H9 (cell line): ENCODE measurements at regions not wholly inside any gene's neighbourhood (a gene's known extent, or its start where the extent isn't known, plus 50 kb on each side); places are given as distances from the start of the nearest gene placed in this dataset.

ENCODE experiments used
- DNase-seq: peaks from one replicate; pipeline ENCODE4 v3.0.0-alpha.2; 2017
- H2AFZ ChIP-seq: one replicate; pipeline ENCODE4 v1.6.1; 2013; ENCODE audit warnings: mild to moderate bottlenecking, low read length, control low read depth, moderate library complexity
- H2AK5ac ChIP-seq: 2 replicates; pipeline ENCODE4 v1.6.1; 2013; ENCODE audit warnings: low read length, control low read depth, mixed read lengths; ENCODE audit not compliant: insufficient read length
- H2BK120ac ChIP-seq: one replicate; pipeline ENCODE4 v1.6.1; 2013; ENCODE audit warnings: low read depth, mild to moderate bottlenecking, low read length, control low read depth, inconsistent platforms; ENCODE audit not compliant: poor library complexity, severe bottlenecking
- H2BK12ac ChIP-seq: 2 replicates; pipeline ENCODE4 v1.6.1; 2013; ENCODE audit warnings: low read length, control low read depth, mixed read lengths, low read depth; ENCODE audit not compliant: insufficient read length
- H2BK15ac ChIP-seq: 2 replicates; pipeline ENCODE4 v1.6.1; 2013; ENCODE audit warnings: low read depth, low read length, control low read depth
- H2BK20ac ChIP-seq: one replicate; pipeline ENCODE4 v1.6.1; 2013; ENCODE audit warnings: low read depth, mild to moderate bottlenecking, low read length, control low read depth, inconsistent platforms; ENCODE audit not compliant: poor library complexity, severe bottlenecking
- H2BK5ac ChIP-seq: 2 replicates; pipeline ENCODE4 v1.6.1; 2013; ENCODE audit warnings: low read length, control low read depth, mixed read lengths; ENCODE audit not compliant: insufficient read length
- H3K14ac ChIP-seq: 2 replicates; pipeline ENCODE4 v1.6.1; 2013; ENCODE audit warnings: low read length, control low read depth; ENCODE audit not compliant: insufficient read depth
- H3K18ac ChIP-seq: 2 replicates; pipeline ENCODE4 v1.6.1; 2013; ENCODE audit warnings: low read depth, mild to moderate bottlenecking, mixed read lengths, low read length, control low read depth; ENCODE audit not compliant: insufficient read length
- H3K23ac ChIP-seq: 2 replicates; pipeline ENCODE4 v1.6.1; 2013; ENCODE audit warnings: low read length, control low read depth, mixed read lengths, low read depth; ENCODE audit not compliant: insufficient read length
- H3K23me2 ChIP-seq: 2 replicates; pipeline ENCODE4 v1.6.1; 2013; ENCODE audit warnings: low read depth, mild to moderate bottlenecking, mixed read lengths, low read length, control low read depth; ENCODE audit not compliant: insufficient read length, poor library complexity, severe bottlenecking
- H3K27ac ChIP-seq: 2 replicates; pipeline ENCODE4 v1.5.1; 2013; ENCODE audit warnings: low read length, control low read depth, mixed read lengths, low read depth; ENCODE audit not compliant: insufficient read length
- H3K27me3 ChIP-seq: 2 replicates; pipeline ENCODE4 v1.6.1; 2013; ENCODE audit warnings: low read length, control low read depth, inconsistent platforms; ENCODE audit not compliant: insufficient read depth
- H3K4ac ChIP-seq: 2 replicates; pipeline ENCODE4 v1.6.1; 2013; ENCODE audit warnings: low read depth, mild to moderate bottlenecking, control low read depth, inconsistent platforms, low read length, moderate library complexity
- H3K4me1 ChIP-seq: 2 replicates; pipeline ENCODE4 v1.6.1; 2013; ENCODE audit warnings: low read length, control low read depth, inconsistent platforms; ENCODE audit not compliant: insufficient read depth
- H3K4me2 ChIP-seq: 2 replicates; pipeline ENCODE4 v1.6.1; 2013; ENCODE audit warnings: low read length, control low read depth, mixed read lengths; ENCODE audit not compliant: insufficient read length, insufficient read depth
- H3K56ac ChIP-seq: 2 replicates; pipeline ENCODE4 v1.6.1; 2013; ENCODE audit warnings: low read depth, mild to moderate bottlenecking, mixed read lengths, low read length, control low read depth; ENCODE audit not compliant: insufficient read length
- H3K79me1 ChIP-seq: 2 replicates; pipeline ENCODE4 v1.6.1; 2013; ENCODE audit warnings: low read depth, mild to moderate bottlenecking, moderate library complexity, low read length, control low read depth, inconsistent platforms; ENCODE audit not compliant: insufficient read depth, poor library complexity, severe bottlenecking
- H3K79me2 ChIP-seq: 2 replicates; pipeline ENCODE4 v1.6.1; 2013; ENCODE audit warnings: low read length, control low read depth, inconsistent platforms; ENCODE audit not compliant: insufficient read depth
- H3K9ac ChIP-seq: 2 replicates; pipeline ENCODE4 v1.6.1; 2013; ENCODE audit warnings: low read length, control low read depth, mixed read lengths; ENCODE audit not compliant: insufficient read length; ENCODE audit errors: extremely low read depth
- H3K9me3 ChIP-seq: one replicate; pipeline ENCODE4 v1.6.1; 2013; ENCODE audit warnings: low read depth, low read length, inconsistent platforms; ENCODE audit not compliant: control insufficient read depth
- H3T11ph ChIP-seq: one replicate; pipeline ENCODE4 v1.6.1; 2013; ENCODE audit warnings: mild to moderate bottlenecking, low read length, control low read depth, inconsistent platforms
- H4K20me1 ChIP-seq: one replicate; pipeline ENCODE4 v1.6.1; 2013; ENCODE audit not compliant: control insufficient read depth, insufficient read length, insufficient read depth
- H4K5ac ChIP-seq: 2 replicates; pipeline ENCODE4 v1.6.1; 2013; ENCODE audit warnings: low read depth, mild to moderate bottlenecking, mixed read lengths, low read length, control low read depth; ENCODE audit not compliant: insufficient read length
- H4K8ac ChIP-seq: replicated peaks from 2 replicates; pipeline ENCODE4 v1.6.1; 2013; ENCODE audit warnings: low read length, control low read depth, mixed read lengths, low read depth; ENCODE audit not compliant: insufficient read length
- H4K91ac ChIP-seq: 2 replicates; pipeline ENCODE4 v1.6.1; 2013; ENCODE audit warnings: low read depth, mild to moderate bottlenecking, moderate library complexity, mixed read lengths, low read length, control low read depth; ENCODE audit not compliant: insufficient read length
- H3K27ac Mint-ChIP-seq, 3 experiments: 2 replicates in 2 of 3; 3 replicates in 1 of 3; pipeline ENCODE4 v1.8.0; 2020 to 2021; ENCODE audit warnings: mixed read lengths in 3 of 3, mild to moderate bottlenecking in 1 of 3, moderate library complexity in 1 of 3
- H3K27me3 Mint-ChIP-seq: 2 replicates; pipeline ENCODE4 v1.8.0; 2021; ENCODE audit warnings: low read depth, mild to moderate bottlenecking, moderate library complexity, mixed read lengths
- H3K36me3 Mint-ChIP-seq, 3 experiments: 2 replicates in 2 of 3; 3 replicates in 1 of 3; pipeline ENCODE4 v1.8.0; 2020 to 2021; ENCODE audit warnings: low read depth in 3 of 3, mixed read lengths in 3 of 3; ENCODE audit not compliant: insufficient read depth in 1 of 3
- H3K4me1 Mint-ChIP-seq, 2 experiments: 2 replicates each; pipeline ENCODE4 v1.8.0; 2020; ENCODE audit warnings: mixed read lengths in 2 of 2
- H3K4me3 Mint-ChIP-seq, 2 experiments: 2 replicates in 1 of 2; 3 replicates in 1 of 2; pipeline ENCODE4 v1.8.0; 2020 to 2021; ENCODE audit warnings: mild to moderate bottlenecking in 2 of 2, mixed read lengths in 2 of 2, moderate library complexity in 1 of 2
- H3K9me3 Mint-ChIP-seq, 2 experiments: 2 replicates in 1 of 2; 3 replicates in 1 of 2; pipeline ENCODE4 v1.8.0; 2020; ENCODE audit warnings: mild to moderate bottlenecking in 2 of 2, mixed read lengths in 2 of 2, moderate library complexity in 1 of 2
- WGBS: extraction: QIAGEN DNeasy Blood & Tissue Kit; methylation state at CpG from one replicate; pipeline ENCODE4 v1.1.7; 2013; ENCODE audit warnings: missing lambda C conversion rate, low lambda C conversion rate, mixed read lengths; ENCODE audit not compliant: insufficient read length; ENCODE audit errors: extremely low coverage; 5-methylcytosine and 5-hydroxymethylcytosine counted together
- TF ChIP-seq, protein P1 (sequence below): fragments of 200-600 bp; sonication (generic); conservative IDR thresholded peaks from 3 replicates; pipeline ENCODE4 v1.8.0; 2021; ENCODE audit warnings: antibody characterized with exemption, mild to moderate bottlenecking

GRCh38 chr14:85453401-85454225, 76.3 kb upstream of the FLRT2 start:
- H3K4ac ChIP-seq: no peak overlapping the region
- H3K56ac ChIP-seq: no peak overlapping the region
- H4K91ac ChIP-seq: no peak overlapping the region
- H3K23ac ChIP-seq: no peak overlapping the region
- Mint-ChIP-seq H3K4me3 (no peak overlapping the region), H3K36me3 (no peaks in the 10 kb centered on the region), H3K27me3 (no peaks in the 10 kb centered on the region), H3K27ac (no peak overlapping the region), H3K4me1 (no peaks in the 10 kb centered on the region), H3K9me3 (no peaks in the 10 kb centered on the region)
- H2BK12ac ChIP-seq: no peak overlapping the region
- no peak overlapping the region for H2AFZ ChIP-seq
- H3T11ph ChIP-seq: no peak overlapping the region
- H2BK20ac ChIP-seq: no peak overlapping the region
- H4K8ac ChIP-seq: no peak overlapping the region
- H2BK120ac ChIP-seq: no peak overlapping the region
- WGBS: no CpG with 5 or more reads among the region's 2 CpGs
- no peaks in the 10 kb centered on the region for H3K79me2 ChIP-seq
- no peaks in the 10 kb centered on the region for H4K20me1 ChIP-seq
- TF ChIP-seq, protein P1, sequence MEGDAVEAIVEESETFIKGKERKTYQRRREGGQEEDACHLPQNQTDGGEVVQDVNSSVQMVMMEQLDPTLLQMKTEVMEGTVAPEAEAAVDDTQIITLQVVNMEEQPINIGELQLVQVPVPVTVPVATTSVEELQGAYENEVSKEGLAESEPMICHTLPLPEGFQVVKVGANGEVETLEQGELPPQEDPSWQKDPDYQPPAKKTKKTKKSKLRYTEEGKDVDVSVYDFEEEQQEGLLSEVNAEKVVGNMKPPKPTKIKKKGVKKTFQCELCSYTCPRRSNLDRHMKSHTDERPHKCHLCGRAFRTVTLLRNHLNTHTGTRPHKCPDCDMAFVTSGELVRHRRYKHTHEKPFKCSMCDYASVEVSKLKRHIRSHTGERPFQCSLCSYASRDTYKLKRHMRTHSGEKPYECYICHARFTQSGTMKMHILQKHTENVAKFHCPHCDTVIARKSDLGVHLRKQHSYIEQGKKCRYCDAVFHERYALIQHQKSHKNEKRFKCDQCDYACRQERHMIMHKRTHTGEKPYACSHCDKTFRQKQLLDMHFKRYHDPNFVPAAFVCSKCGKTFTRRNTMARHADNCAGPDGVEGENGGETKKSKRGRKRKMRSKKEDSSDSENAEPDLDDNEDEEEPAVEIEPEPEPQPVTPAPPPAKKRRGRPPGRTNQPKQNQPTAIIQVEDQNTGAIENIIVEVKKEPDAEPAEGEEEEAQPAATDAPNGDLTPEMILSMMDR: no peak
- H3K4me2 ChIP-seq: no peak overlapping the region
- H3K18ac ChIP-seq: no peak overlapping the region
- H3K4me1 ChIP-seq: no peaks in the 10 kb centered on the region
- H3K79me1 ChIP-seq: no peaks in the 10 kb centered on the region
- no peak overlapping the region for H3K14ac ChIP-seq
- H2BK5ac ChIP-seq: no peak overlapping the region
- H2BK15ac ChIP-seq: no peak overlapping the region
- H3K9ac ChIP-seq: no peak overlapping the region
- H3K23me2 ChIP-seq: no peaks in the 10 kb centered on the region
- H2AK5ac ChIP-seq: no peak overlapping the region
- no peak for DNase-seq
- H4K5ac ChIP-seq: no peak overlapping the region
- no peaks in the 10 kb centered on the region for H3K27me3 ChIP-seq
- no peak overlapping the region for H3K27ac ChIP-seq
- H3K9me3 ChIP-seq: no peaks in the 10 kb centered on the region
